CD4-positive, alpha-beta T cell treated with Interferon alpha-2 for 1 hour (primary cell): ENCODE measurements at regions not wholly inside any gene's neighbourhood (a gene's known extent, or its start where the extent isn't known, plus 50 kb on each side); places are given as distances from the start of the nearest gene placed in this dataset.
"Not testable (repeated sequence)": the region's sequence is repeated elsewhere in the genome, so short reads cannot be mapped to it uniquely, and the experiment has no call there.

Experiments used
- DNase-seq, 2 donors: peaks; one replicate each; pipeline ENCODE4 v3.0.0-alpha.2; 2020 to 2022

GRCh38 chr10:63077800-63078199 is 55.3 kb upstream of the NRBF2 start:
- DNase-seq: no peak

GRCh38 chr10:63072951-63073350 is 60.2 kb upstream of the NRBF2 start:
- no peak for DNase-seq

- DNase-seq: no peak
Measured at GRCh38 chr10:63071145-63071544, 62.0 kb upstream of the NRBF2 start.

GRCh38 chr10:63069318-63069717 is 63.8 kb upstream of the NRBF2 start:
- no peak for DNase-seq

- DNase-seq: no peak
Measured at GRCh38 chr10:63068246-63068645, 64.9 kb upstream of the NRBF2 start.

GRCh38 chr10:63066606-63067005 is 66.5 kb upstream of the NRBF2 start:
- no peak for DNase-seq

- no peak for DNase-seq
Measured at GRCh38 chr10:63064706-63065105, 68.4 kb upstream of the NRBF2 start.

GRCh38 chr10:63058236-63058635 is 74.9 kb upstream of the NRBF2 start:
- DNase-seq: no peak

- no peak for DNase-seq
Measured at GRCh38 chr10:63057509-63057908, 75.6 kb upstream of the NRBF2 start.

GRCh38 chr10:63055705-63056104 is 77.4 kb upstream of the NRBF2 start:
- DNase-seq: no peak

- no peak for DNase-seq
Measured at GRCh38 chr10:63054889-63055611, 78.1 kb upstream of the NRBF2 start.

- DNase-seq: no peak
Measured at GRCh38 chr10:63052083-63052482, 81.0 kb upstream of the NRBF2 start.

GRCh38 chr10:63042256-63042655 is 90.9 kb upstream of the NRBF2 start:
- DNase-seq: no peak

- DNase-seq: not testable (repeated sequence)
Measured at GRCh38 chr10:63033616-63034185, 99.4 kb upstream of the NRBF2 start.

GRCh38 chr10:63030536-63030935 is 102.6 kb upstream of the NRBF2 start:
- no peak for DNase-seq

GRCh38 chr10:63027531-63027930 is 105.6 kb upstream of the NRBF2 start:
- no peak for DNase-seq

- no peak for DNase-seq
Measured at GRCh38 chr10:63021225-63021624, 111.9 kb upstream of the NRBF2 start.

- no peak for DNase-seq
Measured at GRCh38 chr10:63013755-63014154, 119.4 kb upstream of the NRBF2 start.

- no peak for DNase-seq
Measured at GRCh38 chr10:63012623-63013022, 120.5 kb upstream of the NRBF2 start.

GRCh38 chr10:63010203-63010602 is 122.9 kb upstream of the NRBF2 start:
- DNase-seq: no peak

GRCh38 chr10:63008491-63008890 is 124.6 kb upstream of the NRBF2 start:
- no peak for DNase-seq

- DNase-seq: no peak
Measured at GRCh38 chr10:63007112-63007511, 126.0 kb upstream of the NRBF2 start.

- no peak for DNase-seq
Measured at GRCh38 chr10:63005246-63005645, 127.9 kb upstream of the NRBF2 start.

GRCh38 chr10:63003816-63004453 is 129.2 kb upstream of the NRBF2 start:
- DNase-seq: peak in 1 of 2 donors; percentile 13
